Activated T-cell treated with anti-CD3 and anti-CD28 coated beads, Interleukin-2, amount 50 U/mL, for 24 hours (primary cell): ENCODE measurements at regions not wholly inside any gene's neighbourhood (a gene's known extent, or its start where the extent isn't known, plus 50 kb on each side); places are given as distances from the start of the nearest gene placed in this dataset.
A peak's percentile ranks its signal among the peaks of the same experiment; 100 is the strongest.
"Not testable (repeated sequence)": the region's sequence is repeated elsewhere in the genome, so short reads cannot be mapped to it uniquely, and the experiment has no call there.

Experiments
- DNase-seq: peaks from one replicate; pipeline ENCODE4 v3.0.0-alpha.2; 2020
- H3K27ac Mint-ChIP-seq: 2 replicates; pipeline ENCODE4 v1.8.0; 2020; ENCODE audit warnings: mild to moderate bottlenecking, mixed read lengths
- H3K27me3 Mint-ChIP-seq: 2 replicates; pipeline ENCODE4 v1.8.0; 2020; ENCODE audit warnings: mixed read lengths
- H3K36me3 Mint-ChIP-seq: 2 replicates; pipeline ENCODE4 v1.8.0; 2020; ENCODE audit warnings: low read depth, mixed read lengths
- H3K4me1 Mint-ChIP-seq: 2 replicates; pipeline ENCODE4 v1.8.0; 2020; ENCODE audit warnings: low read depth, mixed read lengths
- H3K4me3 Mint-ChIP-seq: 2 replicates; pipeline ENCODE4 v1.8.0; 2020; ENCODE audit warnings: mild to moderate bottlenecking, moderate library complexity, mixed read lengths
- H3K9me3 Mint-ChIP-seq: 2 replicates; pipeline ENCODE4 v1.8.0; 2020; ENCODE audit warnings: mixed read lengths

- Mint-ChIP-seq H3K27me3 (no peaks in the 10 kb centered on the region), H3K36me3 (peaks cover 51% of the 10 kb centered on the region), H3K4me1 (peaks cover 77% of the 10 kb centered on the region), H3K4me3 (no peak overlapping the region), H3K27ac (peak overlapping the region; percentile 56), H3K9me3 (no peaks in the 10 kb centered on the region)
- DNase-seq: no peak
Measured at GRCh38 chr7:131052285-131052904, 275.3 kb upstream of the MKLN1 start.

GRCh38 chr7:131056007-131056406, 271.7 kb upstream of the MKLN1 start:
- peak overlapping the region; percentile 97 for H3K27ac Mint-ChIP-seq
- no peak overlapping the region for H3K4me3 Mint-ChIP-seq
- no peaks in the 10 kb centered on the region for H3K27me3 Mint-ChIP-seq
- H3K9me3 Mint-ChIP-seq: peaks cover 4% of the 10 kb centered on the region
- no peak for DNase-seq
- H3K4me1 Mint-ChIP-seq: peaks cover 70% of the 10 kb centered on the region
- H3K36me3 Mint-ChIP-seq: peaks cover 40% of the 10 kb centered on the region

GRCh38 chr7:131057015-131057793, 270.5 kb upstream of the MKLN1 start:
- Mint-ChIP-seq H3K27me3 (no peaks in the 10 kb centered on the region), H3K27ac (peak overlapping the region; percentile 97), H3K9me3 (peaks cover 4% of the 10 kb centered on the region)

GRCh38 chr7:131057794-131058070, 269.9 kb upstream of the MKLN1 start:
- peaks cover 4% of the 10 kb centered on the region for H3K9me3 Mint-ChIP-seq
- H3K27me3 Mint-ChIP-seq: no peaks in the 10 kb centered on the region
- peaks cover 68% of the 10 kb centered on the region for H3K4me1 Mint-ChIP-seq
- peaks cover 47% of the 10 kb centered on the region for H3K36me3 Mint-ChIP-seq
- H3K4me3 Mint-ChIP-seq: peak overlapping the region; percentile 60
- DNase-seq: no peak
- H3K27ac Mint-ChIP-seq: peak overlapping the region; percentile 97

More at GRCh38 chr7:131057015-131057793, 270.5 kb upstream of the MKLN1 start:
- Mint-ChIP-seq H3K4me1 (peaks cover 73% of the 10 kb centered on the region), H3K36me3 (peaks cover 45% of the 10 kb centered on the region), H3K4me3 (peak overlapping the region; percentile 64)
- no peak for DNase-seq

- Mint-ChIP-seq H3K36me3 (peaks cover 52% of the 10 kb centered on the region), H3K27ac (peak overlapping the region; percentile 97), H3K4me1 (peaks cover 73% of the 10 kb centered on the region)
- not testable (repeated sequence) for H3K27me3 Mint-ChIP-seq, H3K9me3 Mint-ChIP-seq, H3K4me3 Mint-ChIP-seq, DNase-seq
Measured at GRCh38 chr7:131058561-131059288, 269.0 kb upstream of the MKLN1 start.

GRCh38 chr7:131059401-131059800, 268.3 kb upstream of the MKLN1 start:
- Mint-ChIP-seq H3K4me1 (peaks cover 74% of the 10 kb centered on the region), H3K36me3 (peaks cover 47% of the 10 kb centered on the region)

GRCh38 chr7:131061158-131061557, 266.5 kb upstream of the MKLN1 start:
- Mint-ChIP-seq H3K9me3 (peaks cover 4% of the 10 kb centered on the region), H3K4me3 (no peak overlapping the region), H3K4me1 (peaks cover 70% of the 10 kb centered on the region), H3K27me3 (no peaks in the 10 kb centered on the region), H3K27ac (peak overlapping the region; percentile 76), H3K36me3 (peaks cover 45% of the 10 kb centered on the region)
- DNase-seq: no peak

More at GRCh38 chr7:131059401-131059800, 268.3 kb upstream of the MKLN1 start:
- not testable (repeated sequence) for H3K4me3 Mint-ChIP-seq, H3K27me3 Mint-ChIP-seq, H3K9me3 Mint-ChIP-seq, DNase-seq
- peak overlapping the region; percentile 83 for H3K27ac Mint-ChIP-seq

GRCh38 chr7:131061818-131062217, 265.9 kb upstream of the MKLN1 start:
- DNase-seq: no peak
- Mint-ChIP-seq H3K27me3 (no peaks in the 10 kb centered on the region), H3K27ac (no peak overlapping the region), H3K9me3 (peaks cover 4% of the 10 kb centered on the region), H3K4me3 (no peak overlapping the region), H3K4me1 (peaks cover 70% of the 10 kb centered on the region), H3K36me3 (peaks cover 47% of the 10 kb centered on the region)

- peak overlapping the region; percentile 59 for H3K27ac Mint-ChIP-seq
- DNase-seq: no peak
- no peak overlapping the region for H3K4me3 Mint-ChIP-seq
- no peaks in the 10 kb centered on the region for H3K27me3 Mint-ChIP-seq
- H3K9me3 Mint-ChIP-seq: no peaks in the 10 kb centered on the region
- H3K4me1 Mint-ChIP-seq: peaks cover 68% of the 10 kb centered on the region
- H3K36me3 Mint-ChIP-seq: peaks cover 23% of the 10 kb centered on the region
Measured at GRCh38 chr7:131066635-131067034, 261.0 kb upstream of the MKLN1 start.

- H3K36me3 Mint-ChIP-seq: peaks cover 20% of the 10 kb centered on the region
- H3K4me3 Mint-ChIP-seq: no peak overlapping the region
- no peaks in the 10 kb centered on the region for H3K9me3 Mint-ChIP-seq
- H3K4me1 Mint-ChIP-seq: peaks cover 72% of the 10 kb centered on the region
- H3K27ac Mint-ChIP-seq: peak overlapping the region; percentile 59
- no peaks in the 10 kb centered on the region for H3K27me3 Mint-ChIP-seq
- DNase-seq: no peak
Measured at GRCh38 chr7:131067220-131067619, 260.5 kb upstream of the MKLN1 start.

- Mint-ChIP-seq H3K27ac (peak overlapping the region; percentile 59), H3K36me3 (peaks cover 23% of the 10 kb centered on the region), H3K4me1 (peaks cover 78% of the 10 kb centered on the region), H3K9me3 (no peaks in the 10 kb centered on the region), H3K27me3 (no peaks in the 10 kb centered on the region), H3K4me3 (no peak overlapping the region)
- no peak for DNase-seq
Measured at GRCh38 chr7:131068604-131069021, 259.1 kb upstream of the MKLN1 start.

GRCh38 chr7:131071786-131072504, 255.7 kb upstream of the MKLN1 start:
- Mint-ChIP-seq H3K27me3 (no peaks in the 10 kb centered on the region), H3K4me1 (peaks cover 84% of the 10 kb centered on the region), H3K36me3 (peaks cover 48% of the 10 kb centered on the region), H3K9me3 (no peaks in the 10 kb centered on the region), H3K4me3 (no peak overlapping the region), H3K27ac (peak overlapping the region; percentile 85)
- DNase-seq: no peak

GRCh38 chr7:131072505-131073091, 255.1 kb upstream of the MKLN1 start:
- no peak overlapping the region for H3K4me3 Mint-ChIP-seq
- no peaks in the 10 kb centered on the region for H3K27me3 Mint-ChIP-seq
- peaks cover 78% of the 10 kb centered on the region for H3K4me1 Mint-ChIP-seq
- no peak for DNase-seq
- peaks cover 48% of the 10 kb centered on the region for H3K36me3 Mint-ChIP-seq
- H3K27ac Mint-ChIP-seq: peak overlapping the region; percentile 78
- no peaks in the 10 kb centered on the region for H3K9me3 Mint-ChIP-seq

- Mint-ChIP-seq H3K4me3 (no peak overlapping the region), H3K27ac (peak overlapping the region; percentile 75), H3K36me3 (peaks cover 44% of the 10 kb centered on the region)
Measured at GRCh38 chr7:131074043-131074442, 253.6 kb upstream of the MKLN1 start.

More at GRCh38 chr7:131074043-131074442, 253.6 kb upstream of the MKLN1 start:
- no peak for DNase-seq
- H3K27me3 Mint-ChIP-seq: no peaks in the 10 kb centered on the region
- H3K4me1 Mint-ChIP-seq: peaks cover 65% of the 10 kb centered on the region
- H3K9me3 Mint-ChIP-seq: no peaks in the 10 kb centered on the region
